ENCODE measurements at regions not wholly inside any gene's neighbourhood (a gene's known extent, or its start where the extent isn't known, plus 50 kb on each side); places are given as distances from the start of the nearest gene placed in this dataset.
"Not testable (repeated sequence)": the region's sequence is repeated elsewhere in the genome, so short reads cannot be mapped to it uniquely, and the experiment has no call there.

DNA sequence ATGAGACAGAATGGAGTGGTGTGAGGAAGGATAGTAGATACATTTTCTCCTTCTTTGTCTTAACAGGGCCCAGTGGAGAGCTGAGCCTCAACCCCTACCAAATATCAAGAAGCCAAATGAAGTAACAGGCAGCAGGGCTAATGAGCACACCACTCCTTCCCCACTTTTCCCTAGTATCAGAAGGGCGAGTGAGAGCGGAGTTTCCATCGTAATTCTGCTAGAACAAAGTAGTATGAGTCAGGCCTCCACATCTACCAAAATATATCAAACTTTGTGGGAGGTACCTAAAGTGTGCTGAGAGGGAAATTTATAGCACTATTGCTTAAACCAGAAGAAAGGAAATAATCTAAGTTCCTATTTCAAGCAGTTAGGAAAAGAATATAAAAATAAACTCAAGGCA lies 769.0 kb upstream of the RGMB start:
- no peaks in the 10 kb centered on the region for H3K36me3 Mint-ChIP-seq
- Histone ChIP-seq H3K27me3 (ENCODE audit: control insufficient read depth, insufficient read depth, low read length) (no peaks in the 10 kb centered on the region), H3K9me3 (ENCODE audit: control insufficient read depth, insufficient read depth, low read length) (peaks cover 4% of the 10 kb centered on the region), H3K27ac (ENCODE audit: low read length) (no peak overlapping the region), H3K36me3 (ENCODE audit: control insufficient read depth, insufficient read depth, low read length) (no peaks in the 10 kb centered on the region), H3K4me3 (ENCODE audit: low read length) (no peak overlapping the region), H3K4me1 (ENCODE audit: control insufficient read depth, insufficient read depth, low read length) (no peaks in the 10 kb centered on the region)
- ATAC-seq, result no peak
- H3K4me3 Mint-ChIP-seq, result no peak overlapping the region
- H3K4me1 Mint-ChIP-seq, result no peaks in the 10 kb centered on the region
- H3K9me3 Mint-ChIP-seq, result peaks cover 12 to 16% of the 10 kb centered on the region in 2 donors
- no peak overlapping the region for H3K27ac Mint-ChIP-seq
- TF ChIP-seq, protein P1, sequence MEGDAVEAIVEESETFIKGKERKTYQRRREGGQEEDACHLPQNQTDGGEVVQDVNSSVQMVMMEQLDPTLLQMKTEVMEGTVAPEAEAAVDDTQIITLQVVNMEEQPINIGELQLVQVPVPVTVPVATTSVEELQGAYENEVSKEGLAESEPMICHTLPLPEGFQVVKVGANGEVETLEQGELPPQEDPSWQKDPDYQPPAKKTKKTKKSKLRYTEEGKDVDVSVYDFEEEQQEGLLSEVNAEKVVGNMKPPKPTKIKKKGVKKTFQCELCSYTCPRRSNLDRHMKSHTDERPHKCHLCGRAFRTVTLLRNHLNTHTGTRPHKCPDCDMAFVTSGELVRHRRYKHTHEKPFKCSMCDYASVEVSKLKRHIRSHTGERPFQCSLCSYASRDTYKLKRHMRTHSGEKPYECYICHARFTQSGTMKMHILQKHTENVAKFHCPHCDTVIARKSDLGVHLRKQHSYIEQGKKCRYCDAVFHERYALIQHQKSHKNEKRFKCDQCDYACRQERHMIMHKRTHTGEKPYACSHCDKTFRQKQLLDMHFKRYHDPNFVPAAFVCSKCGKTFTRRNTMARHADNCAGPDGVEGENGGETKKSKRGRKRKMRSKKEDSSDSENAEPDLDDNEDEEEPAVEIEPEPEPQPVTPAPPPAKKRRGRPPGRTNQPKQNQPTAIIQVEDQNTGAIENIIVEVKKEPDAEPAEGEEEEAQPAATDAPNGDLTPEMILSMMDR (IDR thresholded peaks at IDR 0.05), result no peak
- no peaks in the 10 kb centered on the region for H3K27me3 Mint-ChIP-seq (ENCODE audit: low read depth in 2 of 2)
- WGBS (ENCODE audit: insufficient coverage), result no CpG with 5 or more reads among the region's 3 CpGs
- intact Hi-C loops (cut with micrococcal nuclease), result no loop called here
- no peak for DNase-seq

DNA sequence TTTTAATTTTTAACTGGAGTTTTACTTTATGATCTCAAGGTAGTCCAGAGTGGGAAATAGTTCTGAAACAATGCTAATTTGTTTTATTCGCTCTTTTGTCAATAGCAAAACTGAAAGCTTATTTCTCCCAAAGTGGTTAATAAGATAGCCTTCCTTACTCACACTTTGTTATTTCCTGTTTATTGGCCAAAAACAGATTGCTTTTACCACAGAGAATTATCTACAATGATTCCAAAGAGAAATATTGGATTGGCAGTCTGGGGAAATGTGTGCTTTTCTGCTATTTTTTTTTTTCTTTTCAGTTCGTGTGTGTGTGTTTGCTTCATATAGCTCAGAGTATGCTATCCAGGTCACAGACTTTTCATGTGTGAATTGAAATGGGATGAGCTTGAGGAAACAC lies 756.7 kb upstream of the RGMB start:
- Histone ChIP-seq H3K9me3 (ENCODE audit: control insufficient read depth, insufficient read depth, low read length) (no peaks in the 10 kb centered on the region), H3K27me3 (ENCODE audit: control insufficient read depth, insufficient read depth, low read length) (no peaks in the 10 kb centered on the region), H3K36me3 (ENCODE audit: control insufficient read depth, insufficient read depth, low read length) (no peaks in the 10 kb centered on the region), H3K27ac (ENCODE audit: low read length) (no peak overlapping the region), H3K4me1 (ENCODE audit: control insufficient read depth, insufficient read depth, low read length) (no peaks in the 10 kb centered on the region), H3K4me3 (ENCODE audit: low read length) (no peak overlapping the region)
- WGBS (ENCODE audit: insufficient coverage), result 86% methylated on average over 1 of the region's 2 CpGs
- intact Hi-C loops (cut with micrococcal nuclease), result no loop called here
- Mint-ChIP-seq H3K27ac (no peak overlapping the region), H3K4me1 (no peaks in the 10 kb centered on the region), H3K4me3 (no peak overlapping the region), H3K36me3 (peaks cover 8% of the 10 kb centered on the region), H3K27me3 (ENCODE audit: low read depth in 2 of 2) (no peaks in the 10 kb centered on the region), H3K9me3 (peaks cover 14 to 20% of the 10 kb centered on the region in 2 donors)
- DNase-seq, result no peak
- TF ChIP-seq, protein P1 (IDR thresholded peaks at IDR 0.05), result no peak
- ATAC-seq, result no peak

DNA sequence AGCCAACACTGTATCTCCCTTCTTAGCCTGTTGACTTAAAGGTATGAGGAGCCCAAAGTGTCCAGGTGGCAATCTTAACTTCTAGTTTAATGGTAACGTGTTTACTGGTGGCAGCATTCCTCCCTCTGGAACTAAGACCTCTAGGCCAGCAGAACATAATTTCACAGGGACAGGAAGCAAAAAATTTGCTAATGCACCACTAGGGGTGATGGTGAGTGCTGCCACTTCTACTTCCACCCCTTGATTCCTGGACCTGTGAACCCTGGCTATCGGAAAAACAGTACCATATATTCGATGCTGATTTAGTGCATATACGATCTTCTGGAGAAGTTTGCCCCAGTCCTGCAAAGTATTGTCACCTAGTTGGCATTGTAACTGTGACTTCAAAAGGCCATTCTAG lies 743.2 kb upstream of the RGMB start:
- H3K4me3 ChIP-seq (ENCODE audit: low read length); DNase-seq; H3K4me1 Mint-ChIP-seq; H3K27ac ChIP-seq (ENCODE audit: low read length); H3K36me3 Mint-ChIP-seq; intact Hi-C loops (cut with micrococcal nuclease); H3K9me3 ChIP-seq (ENCODE audit: control insufficient read depth, insufficient read depth, low read length); H3K36me3 ChIP-seq (ENCODE audit: control insufficient read depth, insufficient read depth, low read length); H3K27me3 ChIP-seq (ENCODE audit: control insufficient read depth, insufficient read depth, low read length); H3K4me3 Mint-ChIP-seq; H3K4me1 ChIP-seq (ENCODE audit: control insufficient read depth, insufficient read depth, low read length); H3K27ac Mint-ChIP-seq; ATAC-seq; H3K27me3 Mint-ChIP-seq (ENCODE audit: low read depth in 2 of 2): not testable (repeated sequence)
- WGBS (ENCODE audit: insufficient coverage), result 86% methylated on average over 4 of the region's 4 CpGs
- H3K9me3 Mint-ChIP-seq, result peaks cover 7 to 14% of the 10 kb centered on the region in 2 donors

DNA sequence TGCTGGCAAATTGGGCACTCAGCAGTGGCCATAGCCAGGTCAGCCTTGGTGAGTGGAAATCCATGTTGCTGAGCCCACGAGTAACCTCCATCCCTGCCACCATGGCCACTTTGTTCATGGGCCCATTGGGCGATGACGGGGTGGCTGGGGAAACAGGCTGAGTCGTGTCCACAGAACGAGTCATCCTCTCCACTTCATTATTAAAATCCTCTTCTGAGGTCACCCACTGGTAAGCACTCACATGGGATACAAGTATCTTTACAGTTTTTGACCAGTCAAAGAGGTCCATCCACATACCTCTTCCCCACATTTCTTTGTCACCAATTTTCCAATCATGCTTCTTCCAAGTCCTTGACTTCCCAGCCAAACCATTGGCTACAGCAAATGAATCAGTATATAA lies 742.4 kb upstream of the RGMB start:
- intact Hi-C loops (cut with micrococcal nuclease); H3K4me1 ChIP-seq (ENCODE audit: control insufficient read depth, insufficient read depth, low read length); H3K36me3 ChIP-seq (ENCODE audit: control insufficient read depth, insufficient read depth, low read length); H3K27ac Mint-ChIP-seq; H3K9me3 ChIP-seq (ENCODE audit: control insufficient read depth, insufficient read depth, low read length); H3K36me3 Mint-ChIP-seq; H3K9me3 Mint-ChIP-seq; DNase-seq; ATAC-seq; H3K4me3 ChIP-seq (ENCODE audit: low read length); H3K27me3 ChIP-seq (ENCODE audit: control insufficient read depth, insufficient read depth, low read length); H3K27me3 Mint-ChIP-seq (ENCODE audit: low read depth in 2 of 2); H3K4me1 Mint-ChIP-seq; H3K27ac ChIP-seq (ENCODE audit: low read length); H3K4me3 Mint-ChIP-seq: not testable (repeated sequence)
- WGBS (ENCODE audit: insufficient coverage), result 74% methylated on average over 5 of the region's 5 CpGs

DNA sequence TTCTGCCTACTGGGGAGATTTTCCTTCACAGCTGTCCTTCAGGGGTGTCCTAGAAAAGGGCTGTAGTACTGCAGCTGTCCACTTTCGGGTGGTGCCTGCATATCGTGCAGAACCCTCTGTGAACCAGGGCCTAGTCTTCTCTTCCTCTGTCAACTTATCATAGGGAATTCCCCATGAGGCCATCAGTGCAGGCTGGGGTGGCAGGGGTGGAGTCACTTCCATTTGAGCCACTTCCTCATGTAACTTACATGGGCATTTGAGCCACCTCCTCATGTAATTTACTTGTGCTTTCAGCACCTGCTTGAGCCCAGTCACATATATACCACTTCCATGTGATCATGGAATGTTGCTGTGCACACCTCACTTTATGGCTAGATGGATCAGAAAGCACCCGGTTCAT lies 742.0 kb upstream of the RGMB start:
- Histone ChIP-seq H3K27me3 (ENCODE audit: control insufficient read depth, insufficient read depth, low read length) (no peaks in the 10 kb centered on the region), H3K4me3 (ENCODE audit: low read length) (no peak overlapping the region), H3K9me3 (ENCODE audit: control insufficient read depth, insufficient read depth, low read length) (no peaks in the 10 kb centered on the region), H3K27ac (ENCODE audit: low read length) (no peak overlapping the region), H3K36me3 (ENCODE audit: control insufficient read depth, insufficient read depth, low read length) (no peaks in the 10 kb centered on the region), H3K4me1 (ENCODE audit: control insufficient read depth, insufficient read depth, low read length) (no peaks in the 10 kb centered on the region)
- Mint-ChIP-seq H3K9me3 (peaks cover 4 to 10% of the 10 kb centered on the region in 2 donors), H3K36me3 (no peaks in the 10 kb centered on the region), H3K27ac (no peak overlapping the region), H3K4me1 (no peaks in the 10 kb centered on the region), H3K27me3 (ENCODE audit: low read depth in 2 of 2) (no peaks in the 10 kb centered on the region), H3K4me3 (no peak overlapping the region)
- TF ChIP-seq, protein P1 (IDR thresholded peaks at IDR 0.05), result no peak
- DNase-seq (no peak), ATAC-seq (no peak)
- intact Hi-C loops (cut with micrococcal nuclease), result no loop called here
- 85% methylated on average over 3 of the region's 3 CpGs for WGBS (ENCODE audit: insufficient coverage)
